Stimulated activated CD4-positive, alpha-beta T cell treated with anti-CD3 and anti-CD28 coated beads, Interleukin-1b, Interleukin-23, amount 100 ng/mL, for 4 hours (primary cell): ENCODE measurements at regions not wholly inside any gene's neighbourhood (a gene's known extent, or its start where the extent isn't known, plus 50 kb on each side); places are given as distances from the start of the nearest gene placed in this dataset.
"Not testable (repeated sequence)": the region's sequence is repeated elsewhere in the genome, so short reads cannot be mapped to it uniquely, and the experiment has no call there.

Experiments
- DNase-seq, 2 donors: peaks; one replicate each; pipeline ENCODE4 v3.0.0-alpha.2; 2020; ENCODE audit warnings: low read depth in 2 of 2

DNA sequence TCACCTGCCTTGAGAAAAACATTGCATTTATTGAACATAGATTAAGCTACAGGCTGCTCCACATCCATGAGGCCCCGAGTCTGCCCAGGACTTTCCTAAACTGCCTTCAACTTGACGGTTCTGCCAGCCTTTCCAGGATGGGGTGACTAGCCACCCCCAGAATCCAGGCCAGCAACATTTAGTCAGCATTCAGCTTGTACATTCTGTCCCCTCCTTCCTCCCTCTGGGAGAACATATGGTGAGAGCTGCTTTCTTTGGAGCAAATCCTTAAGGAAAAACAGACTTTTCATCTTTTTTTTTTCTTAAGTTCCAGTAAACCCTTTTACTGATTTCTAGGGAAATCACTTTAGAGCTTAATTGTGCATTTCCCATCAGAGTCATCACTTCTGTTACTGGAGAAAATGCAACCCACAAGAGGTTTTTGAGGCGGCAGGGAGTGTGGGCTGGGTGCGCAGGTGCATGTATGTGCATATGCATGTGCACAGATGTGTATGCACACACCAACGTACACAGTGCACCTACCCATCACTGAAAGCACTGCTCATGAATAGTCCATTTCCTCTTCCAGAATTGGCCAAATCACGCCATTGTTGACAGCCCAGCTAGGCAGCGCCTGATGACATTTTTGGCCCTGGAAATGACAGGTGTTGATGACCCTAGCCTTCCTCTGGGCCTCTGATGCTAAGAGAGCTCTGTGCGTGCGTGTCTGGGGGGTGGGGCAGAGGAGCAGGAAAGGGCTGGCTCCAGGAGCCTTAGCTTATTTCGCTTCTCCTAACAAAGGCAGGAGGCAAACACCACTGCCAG lies 145.6 kb downstream of the HSD17B3 start:
- no peak for DNase-seq

DNA sequence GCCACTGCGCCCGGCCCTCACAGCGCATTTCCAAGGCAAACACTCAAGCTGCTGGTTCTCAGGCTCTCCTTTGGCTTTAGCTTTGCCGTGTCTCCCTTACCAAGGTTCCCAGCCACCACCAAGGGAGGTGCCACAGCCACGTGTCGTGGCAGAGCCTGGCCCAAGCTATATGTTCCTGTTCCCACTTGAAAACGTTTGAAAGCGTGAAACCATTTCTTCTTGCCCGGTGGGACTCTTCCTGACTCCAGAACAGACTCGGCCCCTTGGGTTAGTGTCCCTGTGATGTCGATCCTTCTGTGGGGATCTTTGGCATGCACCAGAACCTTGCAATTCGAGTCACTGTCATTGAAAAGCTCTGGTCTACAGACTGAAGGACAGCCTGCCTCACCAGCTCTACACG lies 147.9 kb downstream of the HSD17B3 start:
- DNase-seq = no peak

DNA sequence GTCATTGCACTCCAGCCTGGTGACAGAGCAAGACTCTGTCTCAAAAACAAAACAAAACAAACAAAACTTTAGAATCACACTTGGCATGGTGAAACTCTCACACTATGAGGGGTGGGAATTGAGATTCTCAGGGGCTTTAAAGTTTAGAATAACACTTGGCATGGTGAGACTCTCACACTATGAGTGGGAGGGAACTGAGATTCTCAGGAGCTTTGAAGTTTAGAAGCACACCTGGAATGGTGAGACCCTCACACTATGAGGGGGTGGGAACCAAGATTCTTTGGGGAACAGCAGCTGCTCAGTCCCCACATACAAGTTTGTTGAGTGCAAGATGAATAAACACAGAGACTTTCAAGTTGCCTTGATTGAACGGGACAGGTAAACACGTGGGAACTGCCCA lies 149.4 kb downstream of the HSD17B3 start:
- no peak for DNase-seq

DNA sequence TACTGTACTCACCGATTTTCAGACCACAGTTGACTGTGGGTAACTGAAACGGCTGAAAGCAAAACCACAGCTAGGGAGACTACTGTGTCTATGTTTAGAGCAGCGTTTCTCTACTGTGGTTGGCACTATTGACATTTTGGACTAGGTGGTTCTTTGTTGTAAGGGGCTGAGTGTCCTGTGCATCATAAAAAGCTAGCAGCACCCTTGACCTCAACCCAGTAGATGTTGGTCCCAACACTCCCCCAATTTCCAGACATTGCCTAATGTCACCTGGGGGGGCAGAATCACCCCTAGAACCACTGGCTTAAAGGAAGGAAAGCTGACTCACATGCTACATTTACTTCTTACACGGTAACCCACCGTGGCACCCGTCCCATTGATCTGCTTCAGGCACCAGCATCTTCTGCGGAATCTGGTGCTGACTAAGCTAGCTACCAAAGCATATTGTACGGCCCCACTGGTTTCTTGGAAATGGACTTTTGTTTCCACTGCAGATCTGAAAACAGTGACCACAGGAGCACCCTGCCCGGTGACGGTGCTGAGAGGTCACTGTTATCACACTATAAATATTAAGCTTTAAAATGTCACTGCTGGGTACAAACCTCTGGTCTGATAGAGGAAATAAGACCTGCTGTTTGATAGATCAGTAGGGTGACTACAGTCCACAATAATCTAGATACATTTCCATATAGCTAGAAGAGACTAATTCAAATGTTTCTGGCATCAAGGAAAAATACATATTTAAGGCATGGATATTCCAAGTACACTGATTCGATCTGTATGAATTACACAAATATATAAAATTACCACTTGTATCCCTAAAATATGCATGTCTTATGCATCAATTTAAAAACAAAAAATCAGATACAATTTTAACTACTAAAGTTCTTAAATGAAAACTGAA lies 151.4 kb downstream of the HSD17B3 start:
- DNase-seq = peak in 1 of 2 donors; percentile 33

DNA sequence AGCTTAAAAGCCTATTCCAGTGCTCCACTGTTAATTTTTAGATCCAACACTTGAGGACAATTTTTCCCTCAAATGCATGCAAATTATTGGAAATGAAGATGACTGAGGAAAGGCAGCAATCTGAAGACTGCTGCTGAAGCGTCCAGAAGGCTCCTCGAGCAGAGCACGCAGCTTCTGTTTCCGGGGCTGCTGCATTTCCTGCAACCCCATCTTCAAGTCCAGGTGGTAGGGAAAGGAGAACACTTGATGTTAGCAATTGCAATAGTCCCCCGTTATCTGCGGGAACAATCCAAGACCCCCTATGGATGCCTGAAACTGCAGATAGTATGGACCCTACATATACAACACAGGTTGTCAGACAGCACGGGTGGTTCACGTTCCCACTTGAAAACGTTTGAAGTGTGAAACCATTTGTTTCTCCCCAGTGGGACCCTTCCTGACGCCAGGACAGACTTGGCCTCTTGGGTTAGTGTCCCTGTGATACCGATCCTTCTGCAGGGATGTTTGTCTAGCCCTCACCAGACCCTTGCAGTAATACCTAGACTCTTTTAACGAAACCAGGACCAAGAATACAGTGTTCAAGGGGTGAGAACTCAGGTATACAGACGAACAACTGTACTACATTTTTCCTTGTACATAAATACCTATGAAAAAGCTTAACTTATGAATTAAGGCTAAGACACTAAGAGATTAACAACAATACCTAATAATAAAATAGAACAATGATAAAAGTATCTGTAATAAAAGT lies 152.3 kb downstream of the HSD17B3 start:
- DNase-seq = no peak

DNA sequence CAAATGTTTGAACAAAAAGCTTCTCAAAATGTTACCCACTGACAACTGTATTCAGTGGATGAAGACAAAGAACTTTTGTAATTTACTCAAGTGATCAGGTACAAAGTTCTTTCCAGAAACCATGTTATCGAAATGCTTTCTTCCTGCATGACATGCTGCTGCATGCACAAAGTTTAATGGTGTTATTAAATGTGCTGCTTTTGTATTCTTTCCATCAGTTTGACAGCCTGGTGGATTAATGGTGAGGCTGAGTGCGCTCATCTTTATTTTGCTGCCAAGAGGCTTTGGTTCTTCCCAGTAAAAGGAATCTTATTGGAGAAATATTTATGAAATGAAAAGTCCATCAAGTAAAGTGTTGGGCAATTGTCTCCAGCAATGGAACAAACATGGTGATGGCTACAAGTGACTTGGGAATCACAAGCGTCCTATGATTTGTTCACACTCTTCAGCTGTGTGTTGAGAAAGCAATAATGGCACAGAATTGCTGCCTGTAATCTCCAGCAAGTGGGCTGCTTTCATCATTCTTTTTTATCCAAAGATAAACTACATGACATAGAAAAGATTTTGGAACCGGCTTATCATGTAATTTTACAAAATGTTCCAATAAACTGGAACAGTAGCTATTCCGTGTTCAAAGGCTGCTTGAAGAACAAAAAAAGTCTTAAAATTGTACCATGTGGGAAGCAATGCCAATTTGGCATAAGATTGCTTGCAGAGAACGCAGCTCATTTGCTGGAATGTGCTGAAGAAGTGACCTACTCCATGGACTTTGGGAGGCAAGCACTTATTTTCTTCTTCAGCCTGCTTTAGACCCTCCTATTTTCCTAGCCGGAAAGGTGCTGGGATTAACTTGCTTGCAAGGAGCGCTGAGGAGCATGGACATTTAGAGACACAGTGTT lies 153.1 kb downstream of the HSD17B3 start:
- no peak for DNase-seq

DNA sequence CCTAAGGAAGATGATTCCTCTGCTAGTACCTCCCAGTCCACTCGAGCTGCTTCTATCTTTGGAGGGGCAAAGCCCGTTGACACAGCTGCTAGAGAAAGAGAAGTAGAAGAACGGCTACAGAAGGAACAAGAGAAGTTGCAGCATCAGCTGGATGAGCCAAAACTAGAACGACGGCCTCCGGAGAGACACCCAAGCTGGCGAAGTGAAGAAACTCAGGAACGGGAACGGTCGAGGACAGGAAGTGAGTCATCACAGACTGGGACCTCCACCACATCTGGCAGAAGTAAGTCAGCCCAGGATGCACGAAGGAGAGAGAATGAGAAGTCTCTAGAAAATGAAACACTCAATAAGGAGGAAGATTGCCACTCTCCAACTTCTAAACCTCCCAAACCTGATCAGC lies 154.9 kb downstream of the HSD17B3 start:
- DNase-seq = not testable (repeated sequence)

DNA sequence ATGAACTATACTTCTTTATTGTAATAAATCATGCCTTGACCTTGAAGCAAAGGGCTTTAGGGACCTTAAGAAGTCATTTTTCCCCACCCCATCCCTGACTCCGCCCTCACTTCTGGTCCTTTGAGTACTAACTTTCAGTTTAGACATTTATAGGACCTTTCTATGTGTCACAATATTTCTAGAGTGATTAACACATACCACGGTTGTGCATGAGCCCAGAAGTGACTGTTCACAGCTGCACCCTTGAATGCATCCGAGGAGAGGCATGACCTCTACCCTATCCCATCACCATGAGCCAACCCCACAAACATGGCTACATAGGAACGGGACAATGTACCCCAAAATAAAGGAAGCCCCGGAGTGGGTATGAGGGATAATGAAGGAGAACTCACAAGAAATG lies 160.3 kb downstream of the HSD17B3 start:
- no peak for DNase-seq

DNA sequence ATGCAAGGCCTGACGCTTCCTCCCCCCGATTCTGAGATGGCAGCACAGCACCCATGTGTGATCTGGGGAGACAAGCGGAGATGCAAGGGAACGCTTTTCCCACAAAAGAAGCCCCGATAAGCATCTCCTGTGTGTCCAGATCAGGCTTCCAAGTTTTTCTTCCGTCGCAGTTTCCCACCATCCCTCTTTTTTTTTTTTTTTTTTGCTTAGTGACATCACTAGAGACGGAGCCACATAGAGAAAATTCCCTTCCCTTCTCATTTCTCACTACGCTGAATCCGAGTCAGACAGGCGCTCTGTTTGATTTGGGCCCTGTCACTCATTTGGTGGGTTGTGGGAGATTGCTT lies 160.9 kb downstream of the HSD17B3 start:
- DNase-seq = no peak

DNA sequence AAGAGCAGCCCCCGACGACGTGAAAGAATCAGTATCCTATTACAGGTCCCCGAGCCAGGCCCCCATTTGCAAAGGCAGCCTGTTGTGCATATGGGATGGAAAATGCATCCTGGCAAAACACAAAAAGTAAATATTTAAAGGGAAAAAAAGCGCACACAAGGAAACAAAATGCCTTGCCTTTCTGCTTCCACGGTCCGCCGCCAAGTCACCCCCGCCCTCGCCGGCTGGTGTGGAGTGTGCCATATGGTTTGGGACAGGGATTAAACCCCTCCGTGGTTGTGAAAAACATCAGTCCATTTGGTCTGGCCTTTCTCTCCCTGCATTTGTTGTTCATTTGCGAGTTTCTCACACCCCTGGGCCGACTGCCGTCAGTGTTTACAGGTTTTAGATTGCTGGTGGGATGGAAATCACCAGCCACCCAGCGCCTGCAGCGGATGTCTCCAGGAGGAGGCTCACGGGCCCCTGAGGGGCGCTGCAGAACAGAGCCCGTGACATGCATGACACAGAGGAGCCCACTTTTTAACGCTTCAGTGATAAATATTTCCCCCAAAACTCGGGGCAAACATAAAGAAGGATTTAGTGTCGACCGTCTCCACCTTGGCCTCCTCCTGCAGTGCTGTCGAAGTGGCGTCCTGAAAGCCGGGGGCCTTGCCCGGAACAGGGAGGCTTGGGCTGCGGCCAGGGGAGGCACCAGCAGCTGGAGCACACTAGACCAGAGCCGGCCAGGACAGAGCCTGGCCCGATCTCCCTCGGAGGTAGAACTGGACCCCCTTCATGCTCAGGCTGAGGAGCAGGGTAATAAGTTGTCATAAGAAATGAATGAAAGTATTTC lies 161.5 kb downstream of the HSD17B3 start:
- DNase-seq = no peak

DNA sequence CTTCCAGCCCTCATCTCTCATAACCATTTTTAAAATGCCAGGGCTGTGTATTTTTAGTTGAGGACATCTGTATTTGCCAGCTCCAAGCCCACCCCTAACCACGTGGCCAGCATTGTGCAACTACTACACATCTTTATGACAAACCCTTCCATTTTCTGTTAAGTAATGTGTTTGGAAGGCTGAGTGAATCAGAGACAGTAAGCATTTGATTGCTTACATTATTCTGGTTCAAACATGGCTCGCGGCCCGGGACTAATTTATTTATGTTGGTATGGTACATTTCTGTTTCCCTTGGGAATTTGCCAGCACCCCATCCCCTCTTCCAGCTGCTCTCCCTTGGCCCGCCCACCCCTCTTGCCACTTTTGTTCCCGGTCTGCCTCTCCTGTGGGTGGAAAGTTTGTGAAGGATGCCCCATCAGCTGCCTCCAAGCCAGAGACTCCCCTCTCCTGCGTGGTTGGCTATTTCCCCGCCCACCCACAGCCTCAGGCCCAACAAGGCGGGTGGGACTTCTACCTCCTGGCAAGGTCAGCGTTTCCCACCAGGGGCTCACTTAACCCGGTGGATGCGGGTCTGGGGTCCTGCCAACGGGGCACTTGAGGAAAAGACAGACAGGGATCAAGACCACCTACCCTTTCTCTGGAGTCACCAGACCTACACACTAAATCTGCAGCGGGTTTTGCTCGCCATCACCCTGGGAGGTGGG lies 162.2 kb downstream of the HSD17B3 start:
- no peak for DNase-seq

DNA sequence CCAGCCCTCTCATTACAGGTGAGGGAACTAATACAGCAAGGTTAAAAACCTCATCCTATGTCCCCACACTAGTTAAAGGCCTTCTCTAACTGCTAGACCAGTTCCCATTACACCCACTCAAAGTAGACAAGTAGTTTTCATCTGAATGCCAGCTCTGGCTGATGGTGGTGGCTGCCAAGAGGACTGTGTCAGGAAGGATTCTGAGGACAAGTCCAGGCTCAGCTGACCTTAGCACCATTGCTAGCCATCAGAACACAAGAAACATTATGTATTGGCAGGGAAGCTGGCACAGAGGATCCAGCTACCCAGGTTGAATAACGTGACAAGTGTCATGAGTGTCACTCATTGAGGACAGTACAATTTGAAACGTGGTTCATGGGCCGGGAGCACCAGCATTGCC lies 163.4 kb downstream of the HSD17B3 start:
- DNase-seq = no peak

DNA sequence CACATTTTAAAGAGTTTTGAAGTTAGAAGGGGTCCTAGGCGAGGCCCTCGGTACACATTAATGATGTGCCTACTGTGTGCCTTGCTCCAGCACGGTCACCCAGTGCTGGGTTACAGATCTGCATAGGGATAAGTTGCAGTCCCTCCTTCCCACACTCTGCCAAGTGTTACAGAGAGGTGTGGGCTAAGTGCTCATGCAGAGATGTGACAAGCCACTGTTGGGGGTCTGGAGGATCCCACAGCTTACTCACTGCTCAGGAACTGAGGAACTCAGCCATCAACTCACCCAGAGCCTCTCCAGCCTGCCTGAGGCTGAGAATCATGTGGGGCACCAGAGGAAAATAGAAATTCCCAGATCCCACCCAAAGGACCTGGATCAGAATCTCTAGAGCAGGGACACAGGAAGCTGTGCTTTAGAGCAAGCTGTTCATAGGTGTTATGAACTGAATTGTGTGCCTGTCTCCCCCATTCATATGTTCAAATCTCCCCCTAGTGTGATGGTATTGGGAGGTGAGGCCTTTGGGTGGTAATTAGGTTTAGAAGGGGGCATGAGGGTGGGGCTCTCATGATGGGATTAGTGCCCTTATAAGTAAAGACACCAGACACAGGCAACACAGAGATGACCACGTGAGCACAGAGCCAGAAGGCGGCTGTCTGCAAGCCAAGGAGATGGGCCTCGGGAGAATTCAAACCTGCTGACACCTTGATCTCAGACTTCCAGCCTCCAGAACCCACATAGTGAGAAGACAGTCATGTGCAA lies 164.1 kb downstream of the HSD17B3 start:
- DNase-seq = no peak

DNA sequence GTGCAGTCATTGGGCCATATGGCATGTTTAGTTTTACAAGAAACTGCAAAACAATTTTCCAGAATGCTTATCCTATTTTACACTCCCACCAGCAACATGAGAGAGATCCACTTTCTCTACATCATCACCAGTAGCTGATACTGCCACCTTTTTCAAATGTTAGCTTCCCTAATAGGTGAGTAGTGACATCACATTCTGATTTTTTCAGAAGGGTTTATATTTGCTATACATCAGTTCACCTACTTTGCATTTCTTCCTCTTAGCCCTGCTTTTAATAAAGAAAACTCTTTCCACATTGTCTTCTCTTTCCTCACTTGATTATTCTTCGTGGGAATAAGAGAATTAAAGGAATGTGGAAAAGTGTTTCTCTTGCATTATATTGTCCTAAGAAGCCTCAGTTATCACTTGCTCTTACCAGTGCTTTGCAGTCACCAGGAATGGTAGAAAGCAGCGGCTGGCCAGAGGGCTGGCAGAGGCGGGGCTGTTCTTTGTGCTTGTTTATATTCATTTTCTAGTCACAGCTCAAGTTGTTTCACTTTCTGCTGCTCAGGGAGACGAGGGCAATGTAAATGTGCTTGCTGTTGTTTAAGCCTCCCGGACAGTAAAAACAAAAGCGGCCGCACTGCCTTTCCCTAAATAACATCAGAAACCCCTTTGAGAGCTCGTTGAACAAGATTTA lies 164.8 kb downstream of the HSD17B3 start:
- no peak for DNase-seq

DNA sequence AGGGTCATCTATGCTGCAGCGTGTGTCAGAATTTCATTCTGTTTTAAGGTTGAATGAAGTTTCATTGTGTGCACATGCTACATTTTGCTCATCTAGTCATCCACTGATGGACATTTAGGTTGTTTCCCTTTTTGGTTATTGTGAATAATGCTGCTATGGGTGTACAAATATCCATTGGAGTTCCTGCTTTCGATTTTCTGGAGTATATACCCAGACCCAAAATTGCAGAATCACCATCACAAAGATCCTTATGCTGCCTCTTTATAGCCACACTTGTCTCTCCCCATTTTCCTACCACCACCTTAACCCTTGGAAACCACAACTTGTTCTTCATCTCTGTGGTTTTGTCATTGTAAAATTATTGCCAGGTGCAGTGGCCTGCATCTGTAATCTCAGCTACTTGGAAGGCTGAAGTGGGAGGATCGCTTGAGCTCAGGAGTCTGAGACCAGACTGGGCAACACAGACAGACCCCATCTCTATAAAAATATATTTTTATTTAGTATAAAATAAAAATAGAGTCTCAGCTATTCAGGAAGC lies 166.2 kb downstream of the HSD17B3 start:
- DNase-seq = no peak

DNA sequence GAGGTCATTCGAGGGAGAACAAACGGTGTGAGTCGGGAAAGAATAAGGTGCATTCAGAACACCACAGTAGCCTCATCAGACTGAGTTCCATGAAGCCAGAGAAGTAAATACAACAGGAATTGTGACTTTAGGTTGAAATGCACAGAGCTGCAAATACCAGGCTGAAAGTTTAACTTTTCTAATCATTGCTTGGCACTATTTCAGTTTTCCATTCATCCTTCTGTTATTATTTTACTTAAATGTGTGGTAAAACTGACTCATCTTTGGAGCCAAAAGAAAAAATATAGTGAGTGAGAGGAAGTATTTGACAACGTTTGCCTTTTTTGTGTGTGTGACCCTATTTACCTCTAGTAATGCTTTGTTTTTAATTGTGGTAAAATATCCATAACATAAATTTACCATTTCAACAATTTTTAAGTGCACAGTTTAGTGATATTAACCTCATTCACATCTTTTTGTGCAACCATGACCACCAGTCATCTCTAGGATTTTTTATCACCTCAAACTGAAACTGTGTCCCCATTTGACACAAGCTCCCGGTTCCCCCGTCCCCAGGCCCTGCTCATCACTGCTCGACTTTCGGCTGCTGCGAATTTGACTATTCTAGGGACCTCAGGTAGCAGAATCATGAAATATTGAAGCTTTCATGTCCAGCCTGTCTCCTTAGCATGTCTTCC lies 166.8 kb downstream of the HSD17B3 start:
- DNase-seq = no peak

DNA sequence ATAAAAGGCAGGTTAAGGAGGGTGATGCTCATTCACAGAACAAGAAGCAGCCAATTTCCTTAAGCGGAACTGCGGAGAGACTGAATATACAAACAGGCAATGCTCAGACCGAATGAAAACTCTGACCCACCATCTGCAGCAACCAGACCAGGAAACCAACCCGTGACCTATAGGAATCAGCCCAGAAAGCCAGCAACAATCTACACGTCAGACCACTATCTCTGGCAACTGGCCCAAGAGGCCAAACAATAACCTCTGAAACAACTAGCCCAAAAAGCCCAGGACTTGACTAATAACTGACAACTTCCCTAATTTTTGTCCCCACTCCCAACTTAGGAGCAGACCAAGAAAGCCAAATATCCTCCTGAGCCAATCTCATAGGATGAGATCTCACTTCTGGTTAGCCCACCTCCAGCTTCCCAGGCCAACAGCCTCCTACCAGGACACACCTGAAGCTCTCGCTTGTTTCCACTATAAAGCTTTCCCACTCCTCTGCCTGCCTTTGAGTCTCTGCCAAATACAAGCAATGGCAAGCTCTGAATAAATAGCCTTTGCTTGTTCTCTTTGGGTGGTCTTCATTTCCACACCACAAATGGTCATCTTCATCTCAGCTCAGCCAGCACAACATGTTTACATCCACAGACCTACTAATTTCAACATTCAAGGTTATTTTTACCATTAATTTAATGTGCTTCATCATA lies 168.5 kb downstream of the HSD17B3 start:
- no peak for DNase-seq
